ENCODE measurements at regions not wholly inside any gene's neighbourhood (a gene's known extent, or its start where the extent isn't known, plus 50 kb on each side); places are given as distances from the start of the nearest gene placed in this dataset.

DNA sequence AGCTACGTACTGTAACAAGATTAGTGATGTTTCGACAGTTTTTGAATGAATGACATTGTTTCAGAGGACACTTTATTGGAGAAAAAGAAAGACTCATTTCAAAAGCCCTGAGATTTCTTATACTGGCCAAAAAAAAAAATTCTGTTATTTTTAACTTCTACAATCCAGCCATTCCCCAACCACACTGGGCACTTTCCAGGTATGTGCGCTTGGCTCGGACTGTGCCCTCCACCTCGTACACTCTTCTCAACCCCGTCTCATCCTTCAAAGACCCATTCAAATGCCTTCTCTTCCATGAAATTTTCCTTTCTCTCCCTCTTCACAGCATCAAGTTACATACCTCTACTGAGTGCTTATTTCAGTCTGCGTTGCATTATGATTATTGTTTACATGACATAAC is 328.5 kb upstream of the SOX2 start:
- CTCF ChIA-PET: no interaction called here

DNA sequence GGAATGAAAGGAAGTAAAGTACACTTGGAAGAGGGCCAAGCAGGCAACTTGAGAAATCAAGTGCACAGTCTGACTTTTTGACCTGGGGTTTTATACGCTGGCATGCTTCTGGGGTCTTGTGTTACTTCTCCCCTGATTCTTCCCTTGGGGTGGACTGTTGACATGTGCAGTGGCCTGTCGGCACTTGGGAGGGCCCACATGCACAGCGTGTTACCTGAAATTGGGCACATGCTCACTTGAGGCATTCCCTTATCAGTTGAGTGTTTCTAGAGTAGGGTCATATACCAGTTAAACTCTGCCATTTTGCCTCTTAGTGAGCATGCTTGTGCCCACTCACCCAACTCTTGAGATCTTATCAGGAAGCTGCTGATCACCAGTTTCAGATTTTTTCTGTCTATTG is 329.1 kb upstream of the SOX2 start:
- no peak for TF ChIP-seq ZNF37A (tag by site-specific recombination; IDR thresholded peaks at IDR 0.05)
- TF ChIP-seq FEZF1 (tag by site-specific recombination; IDR thresholded peaks at IDR 0.05): peak; percentile 50
- H3K4me1 ChIP-seq (ENCODE audit: control insufficient read depth, insufficient read depth, low read length): no peaks in the 10 kb centered on the region
- no peak overlapping the region for H3K27ac ChIP-seq (ENCODE audit: extremely low read depth, low read depth, low read length)
- ChIA-PET POLR2A (no interaction called here), CTCF (no interaction called here)
- no peaks in the 10 kb centered on the region for H3K9me3 ChIP-seq (ENCODE audit: control insufficient read depth, insufficient read depth, low read depth, low read length)
- no peak overlapping the region for H3K4me3 ChIP-seq (ENCODE audit: low read depth, low read length)
- H3K36me3 ChIP-seq (ENCODE audit: control insufficient read depth in 2 of 2, insufficient read depth in 1 of 2, low read length in 2 of 2): no peaks in the 10 kb centered on the region

More for the DNA sequence above, 328.5 kb upstream of the SOX2 start:
- H3K36me3 ChIP-seq (ENCODE audit: control insufficient read depth in 2 of 2, insufficient read depth in 1 of 2, low read length in 2 of 2): no peaks in the 10 kb centered on the region
- POLR2A ChIA-PET: no interaction called here
- no peak overlapping the region for H3K4me3 ChIP-seq (ENCODE audit: low read depth, low read length)
- H3K27ac ChIP-seq (ENCODE audit: extremely low read depth, low read depth, low read length): no peak overlapping the region
- no peaks in the 10 kb centered on the region for H3K4me1 ChIP-seq (ENCODE audit: control insufficient read depth, insufficient read depth, low read length)
- TF ChIP-seq ZNF10 (tag by site-specific recombination; IDR thresholded peaks at IDR 0.05): no peak
- no peak for TF ChIP-seq ZNF175 (tag by site-specific recombination; IDR thresholded peaks at IDR 0.05)
- TF ChIP-seq, protein P1, sequence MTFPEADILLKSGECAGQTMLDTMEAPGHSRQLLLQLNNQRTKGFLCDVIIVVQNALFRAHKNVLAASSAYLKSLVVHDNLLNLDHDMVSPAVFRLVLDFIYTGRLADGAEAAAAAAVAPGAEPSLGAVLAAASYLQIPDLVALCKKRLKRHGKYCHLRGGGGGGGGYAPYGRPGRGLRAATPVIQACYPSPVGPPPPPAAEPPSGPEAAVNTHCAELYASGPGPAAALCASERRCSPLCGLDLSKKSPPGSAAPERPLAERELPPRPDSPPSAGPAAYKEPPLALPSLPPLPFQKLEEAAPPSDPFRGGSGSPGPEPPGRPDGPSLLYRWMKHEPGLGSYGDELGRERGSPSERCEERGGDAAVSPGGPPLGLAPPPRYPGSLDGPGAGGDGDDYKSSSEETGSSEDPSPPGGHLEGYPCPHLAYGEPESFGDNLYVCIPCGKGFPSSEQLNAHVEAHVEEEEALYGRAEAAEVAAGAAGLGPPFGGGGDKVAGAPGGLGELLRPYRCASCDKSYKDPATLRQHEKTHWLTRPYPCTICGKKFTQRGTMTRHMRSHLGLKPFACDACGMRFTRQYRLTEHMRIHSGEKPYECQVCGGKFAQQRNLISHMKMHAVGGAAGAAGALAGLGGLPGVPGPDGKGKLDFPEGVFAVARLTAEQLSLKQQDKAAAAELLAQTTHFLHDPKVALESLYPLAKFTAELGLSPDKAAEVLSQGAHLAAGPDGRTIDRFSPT (tag by site-specific recombination; IDR thresholded peaks at IDR 0.05): no peak
- no peak for TF ChIP-seq ZFHX2 (tag by site-specific recombination; conservative IDR thresholded peaks at IDR 0.05)
- no peak for TF ChIP-seq ZNF521 (tag by site-specific recombination; IDR thresholded peaks at IDR 0.05)
- no peak for TF ChIP-seq ZNF132 (tag by site-specific recombination; IDR thresholded peaks at IDR 0.05; ENCODE audit: borderline replicate concordance)
- TF ChIP-seq ZNF202 (tag by site-specific recombination; IDR thresholded peaks at IDR 0.05; ENCODE audit: borderline replicate concordance): no peak
- no peak for TF ChIP-seq KLF1 (tag by site-specific recombination; IDR thresholded peaks at IDR 0.05)
- TF ChIP-seq SCRT1 (tag by site-specific recombination; IDR thresholded peaks at IDR 0.05; ENCODE audit: borderline replicate concordance): no peak
- TF ChIP-seq, protein P2, sequence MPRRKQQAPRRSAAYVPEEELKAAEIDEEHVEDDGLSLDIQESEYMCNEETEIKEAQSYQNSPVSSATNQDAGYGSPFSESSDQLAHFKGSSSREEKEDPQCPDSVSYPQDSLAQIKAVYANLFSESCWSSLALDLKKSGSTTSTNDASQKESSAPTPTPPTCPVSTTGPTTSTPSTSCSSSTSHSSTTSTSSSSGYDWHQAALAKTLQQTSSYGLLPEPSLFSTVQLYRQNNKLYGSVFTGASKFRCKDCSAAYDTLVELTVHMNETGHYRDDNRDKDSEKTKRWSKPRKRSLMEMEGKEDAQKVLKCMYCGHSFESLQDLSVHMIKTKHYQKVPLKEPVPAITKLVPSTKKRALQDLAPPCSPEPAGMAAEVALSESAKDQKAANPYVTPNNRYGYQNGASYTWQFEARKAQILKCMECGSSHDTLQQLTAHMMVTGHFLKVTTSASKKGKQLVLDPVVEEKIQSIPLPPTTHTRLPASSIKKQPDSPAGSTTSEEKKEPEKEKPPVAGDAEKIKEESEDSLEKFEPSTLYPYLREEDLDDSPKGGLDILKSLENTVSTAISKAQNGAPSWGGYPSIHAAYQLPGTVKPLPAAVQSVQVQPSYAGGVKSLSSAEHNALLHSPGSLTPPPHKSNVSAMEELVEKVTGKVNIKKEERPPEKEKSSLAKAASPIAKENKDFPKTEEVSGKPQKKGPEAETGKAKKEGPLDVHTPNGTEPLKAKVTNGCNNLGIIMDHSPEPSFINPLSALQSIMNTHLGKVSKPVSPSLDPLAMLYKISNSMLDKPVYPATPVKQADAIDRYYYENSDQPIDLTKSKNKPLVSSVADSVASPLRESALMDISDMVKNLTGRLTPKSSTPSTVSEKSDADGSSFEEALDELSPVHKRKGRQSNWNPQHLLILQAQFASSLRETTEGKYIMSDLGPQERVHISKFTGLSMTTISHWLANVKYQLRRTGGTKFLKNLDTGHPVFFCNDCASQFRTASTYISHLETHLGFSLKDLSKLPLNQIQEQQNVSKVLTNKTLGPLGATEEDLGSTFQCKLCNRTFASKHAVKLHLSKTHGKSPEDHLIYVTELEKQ (tag by site-specific recombination; IDR thresholded peaks at IDR 0.05; ENCODE audit: borderline replicate concordance): no peak
- no peak for TF ChIP-seq EGR2 (tag by site-specific recombination; IDR thresholded peaks at IDR 0.05; ENCODE audit: low read depth)
- TF ChIP-seq ZNF747 (tag by site-specific recombination; IDR thresholded peaks at IDR 0.05): no peak
- no peak for TF ChIP-seq ZBTB8A (tag by site-specific recombination; IDR thresholded peaks at IDR 0.05)
- no peak for TF ChIP-seq ZBTB20 (tag by site-specific recombination; IDR thresholded peaks at IDR 0.05)
- no peaks in the 10 kb centered on the region for H3K9me3 ChIP-seq (ENCODE audit: control insufficient read depth, insufficient read depth, low read depth, low read length)

DNA sequence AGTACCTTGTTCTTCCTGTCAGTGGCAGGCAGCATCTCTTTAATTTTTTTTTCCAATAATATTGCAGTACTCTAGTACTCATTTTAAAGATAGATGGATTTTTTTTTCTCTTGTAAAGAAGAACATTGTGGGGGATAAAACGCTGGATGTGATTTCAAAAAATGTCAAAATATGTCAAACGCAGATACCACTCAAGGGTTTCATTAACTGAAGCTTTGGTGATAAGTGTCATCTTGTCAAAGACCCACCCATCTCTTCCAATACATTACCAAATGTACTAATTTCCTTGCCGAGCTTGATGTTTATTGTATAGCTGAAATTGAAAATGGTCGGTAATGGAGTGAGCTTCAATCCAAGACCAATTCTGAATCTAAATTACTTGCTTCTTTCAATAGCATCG is 332.4 kb upstream of the SOX2 start:
- Histone ChIP-seq H3K4me1 (ENCODE audit: control insufficient read depth, insufficient read depth, low read length) (no peaks in the 10 kb centered on the region), H3K27ac (ENCODE audit: extremely low read depth, low read depth, low read length) (no peak overlapping the region), H3K9me3 (ENCODE audit: control insufficient read depth, insufficient read depth, low read depth, low read length) (no peaks in the 10 kb centered on the region), H3K4me3 (ENCODE audit: low read depth, low read length) (no peak overlapping the region), H3K36me3 (ENCODE audit: control insufficient read depth in 2 of 2, insufficient read depth in 1 of 2, low read length in 2 of 2) (no peaks in the 10 kb centered on the region)
- TF ChIP-seq, protein P3, sequence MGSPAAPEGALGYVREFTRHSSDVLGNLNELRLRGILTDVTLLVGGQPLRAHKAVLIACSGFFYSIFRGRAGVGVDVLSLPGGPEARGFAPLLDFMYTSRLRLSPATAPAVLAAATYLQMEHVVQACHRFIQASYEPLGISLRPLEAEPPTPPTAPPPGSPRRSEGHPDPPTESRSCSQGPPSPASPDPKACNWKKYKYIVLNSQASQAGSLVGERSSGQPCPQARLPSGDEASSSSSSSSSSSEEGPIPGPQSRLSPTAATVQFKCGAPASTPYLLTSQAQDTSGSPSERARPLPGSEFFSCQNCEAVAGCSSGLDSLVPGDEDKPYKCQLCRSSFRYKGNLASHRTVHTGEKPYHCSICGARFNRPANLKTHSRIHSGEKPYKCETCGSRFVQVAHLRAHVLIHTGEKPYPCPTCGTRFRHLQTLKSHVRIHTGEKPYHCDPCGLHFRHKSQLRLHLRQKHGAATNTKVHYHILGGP (tag by site-specific recombination; IDR thresholded peaks at IDR 0.05): no peak
- TF ChIP-seq, protein P4, sequence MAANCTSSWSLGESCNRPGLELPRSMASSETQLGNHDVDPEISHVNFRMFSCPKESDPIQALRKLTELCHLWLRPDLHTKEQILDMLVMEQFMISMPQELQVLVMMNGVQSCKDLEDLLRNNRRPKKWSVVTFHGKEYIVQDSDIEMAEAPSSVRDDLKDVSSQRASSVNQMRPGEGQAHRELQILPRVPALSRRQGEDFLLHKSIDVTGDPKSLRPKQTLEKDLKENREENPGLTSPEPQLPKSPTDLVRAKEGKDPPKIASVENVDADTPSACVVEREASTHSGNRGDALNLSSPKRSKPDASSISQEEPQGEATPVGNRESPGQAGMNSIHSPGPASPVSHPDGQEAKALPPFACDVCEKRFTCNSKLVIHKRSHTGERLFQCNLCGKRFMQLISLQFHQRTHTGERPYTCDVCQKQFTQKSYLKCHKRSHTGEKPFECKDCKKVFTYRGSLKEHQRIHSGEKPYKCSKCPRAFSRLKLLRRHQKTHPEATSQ (tag by site-specific recombination; IDR thresholded peaks at IDR 0.05): no peak
- POLR2A ChIA-PET: no interaction called here
- CTCF ChIA-PET: interaction anchor here (0.6 kb wide), 2 partner anchors 12 to 23 kb away, joined by 3 to 5 read pairs; no protein-coding TSS in a partner anchor

Data from HEK293 (cell line).